Nephron (organoid): ENCODE measurements at regions not wholly inside any gene's neighbourhood (a gene's known extent, or its start where the extent isn't known, plus 50 kb on each side); places are given as distances from the start of the nearest gene placed in this dataset.
"Not testable (repeated sequence)": the region's sequence is repeated elsewhere in the genome, so short reads cannot be mapped to it uniquely, and the experiment has no call there.

ENCODE experiments used
- H3K27ac Mint-ChIP-seq, 3 experiments: 2 replicates each; pipeline ENCODE4 v1.8.0; 2020; ENCODE audit warnings: mixed read lengths in 3 of 3, mild to moderate bottlenecking in 2 of 3, moderate library complexity in 1 of 3
- H3K27me3 Mint-ChIP-seq: 2 replicates; pipeline ENCODE4 v1.8.0; 2021; ENCODE audit warnings: low read depth, mild to moderate bottlenecking, moderate library complexity, mixed read lengths
- H3K36me3 Mint-ChIP-seq: 2 replicates; pipeline ENCODE4 v1.8.0; 2020; ENCODE audit warnings: low read depth, mixed read lengths
- H3K4me1 Mint-ChIP-seq: 2 replicates; pipeline ENCODE4 v1.8.0; 2020; ENCODE audit warnings: mixed read lengths
- H3K4me3 Mint-ChIP-seq, 3 experiments: 2 replicates each; pipeline ENCODE4 v1.8.0; 2020; ENCODE audit warnings: mild to moderate bottlenecking in 3 of 3, mixed read lengths in 3 of 3, moderate library complexity in 2 of 3
- H3K9me3 Mint-ChIP-seq: 2 replicates; pipeline ENCODE4 v1.8.0; 2020; ENCODE audit warnings: mixed read lengths
- TF ChIP-seq, protein P1 (sequence below), 3 experiments: fragments of 200-600 bp; sonication (generic); IDR thresholded peaks; one replicate each; pipeline ENCODE4 v1.5.0; 2021; ENCODE audit warnings: antibody characterized with exemption in 3 of 3; ENCODE audit not compliant: unreplicated experiment in 3 of 3

- TF ChIP-seq, protein P1, sequence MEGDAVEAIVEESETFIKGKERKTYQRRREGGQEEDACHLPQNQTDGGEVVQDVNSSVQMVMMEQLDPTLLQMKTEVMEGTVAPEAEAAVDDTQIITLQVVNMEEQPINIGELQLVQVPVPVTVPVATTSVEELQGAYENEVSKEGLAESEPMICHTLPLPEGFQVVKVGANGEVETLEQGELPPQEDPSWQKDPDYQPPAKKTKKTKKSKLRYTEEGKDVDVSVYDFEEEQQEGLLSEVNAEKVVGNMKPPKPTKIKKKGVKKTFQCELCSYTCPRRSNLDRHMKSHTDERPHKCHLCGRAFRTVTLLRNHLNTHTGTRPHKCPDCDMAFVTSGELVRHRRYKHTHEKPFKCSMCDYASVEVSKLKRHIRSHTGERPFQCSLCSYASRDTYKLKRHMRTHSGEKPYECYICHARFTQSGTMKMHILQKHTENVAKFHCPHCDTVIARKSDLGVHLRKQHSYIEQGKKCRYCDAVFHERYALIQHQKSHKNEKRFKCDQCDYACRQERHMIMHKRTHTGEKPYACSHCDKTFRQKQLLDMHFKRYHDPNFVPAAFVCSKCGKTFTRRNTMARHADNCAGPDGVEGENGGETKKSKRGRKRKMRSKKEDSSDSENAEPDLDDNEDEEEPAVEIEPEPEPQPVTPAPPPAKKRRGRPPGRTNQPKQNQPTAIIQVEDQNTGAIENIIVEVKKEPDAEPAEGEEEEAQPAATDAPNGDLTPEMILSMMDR (IDR thresholded peaks at IDR 0.05; ENCODE audit: unreplicated experiment in 3 of 3): no peak
- peaks cover 7% of the 10 kb centered on the region for H3K9me3 Mint-ChIP-seq
- peaks cover 27% of the 10 kb centered on the region for H3K27me3 Mint-ChIP-seq
- H3K27ac Mint-ChIP-seq: no peak overlapping the region
- H3K4me1 Mint-ChIP-seq: no peaks in the 10 kb centered on the region
- H3K36me3 Mint-ChIP-seq: no peaks in the 10 kb centered on the region
- no peak overlapping the region for H3K4me3 Mint-ChIP-seq
Measured at GRCh38 chr10:7043055-7043653, 367.7 kb downstream of the SFMBT2 start.

DNA sequence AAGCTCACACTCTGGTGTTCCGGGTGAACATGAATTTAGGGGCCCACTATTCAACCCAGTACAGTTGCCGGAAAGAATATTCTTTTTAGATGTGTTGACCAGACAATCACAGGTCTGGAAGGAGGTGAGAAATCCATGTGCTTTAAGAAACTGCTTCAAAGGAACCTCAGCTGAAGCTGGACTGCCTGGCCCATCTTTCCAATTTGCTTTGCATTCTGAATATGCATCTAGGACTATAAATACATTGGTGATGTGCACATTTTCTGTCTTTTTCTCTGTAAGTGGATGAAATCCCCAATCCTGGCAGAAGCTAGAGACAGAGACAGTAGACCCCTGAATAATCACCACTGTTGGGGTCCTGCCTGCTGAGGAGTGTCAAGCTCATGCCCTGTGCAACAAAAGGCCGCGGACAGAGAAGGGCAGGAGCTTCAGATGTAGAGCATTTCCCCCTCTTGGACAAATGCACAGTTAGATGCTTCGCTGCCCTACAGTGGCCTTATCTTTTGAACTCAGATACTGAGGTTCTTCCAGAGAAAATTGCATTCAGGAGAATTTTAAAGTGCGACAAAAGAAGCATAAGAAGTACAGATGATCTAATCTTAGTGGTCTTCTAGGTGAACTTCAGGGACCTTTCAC, 368.3 kb downstream of the SFMBT2 start:
- H3K4me1 Mint-ChIP-seq: no peaks in the 10 kb centered on the region
- TF ChIP-seq, protein P1 (IDR thresholded peaks at IDR 0.05; ENCODE audit: unreplicated experiment in 3 of 3): no peak
- H3K4me3 Mint-ChIP-seq: no peak overlapping the region
- no peak overlapping the region for H3K27ac Mint-ChIP-seq
- H3K27me3 Mint-ChIP-seq: peaks cover 27% of the 10 kb centered on the region
- peaks cover under 1% of the 10 kb centered on the region for H3K9me3 Mint-ChIP-seq
- H3K36me3 Mint-ChIP-seq: no peaks in the 10 kb centered on the region

GRCh38 chr10:7042000-7042399, 368.8 kb downstream of the SFMBT2 start:
- TF ChIP-seq, protein P1 (IDR thresholded peaks at IDR 0.05; ENCODE audit: unreplicated experiment in 3 of 3): no peak
- Mint-ChIP-seq H3K4me1 (no peaks in the 10 kb centered on the region), H3K4me3 (no peak overlapping the region), H3K27me3 (peaks cover 27% of the 10 kb centered on the region), H3K9me3 (no peaks in the 10 kb centered on the region), H3K27ac (no peak overlapping the region), H3K36me3 (no peaks in the 10 kb centered on the region)

- H3K4me3 Mint-ChIP-seq: no peak overlapping the region
- H3K9me3 Mint-ChIP-seq: no peaks in the 10 kb centered on the region
- H3K4me1 Mint-ChIP-seq: no peaks in the 10 kb centered on the region
- TF ChIP-seq, protein P1 (IDR thresholded peaks at IDR 0.05; ENCODE audit: unreplicated experiment in 3 of 3): no peak
- no peak overlapping the region for H3K27ac Mint-ChIP-seq
- H3K36me3 Mint-ChIP-seq: no peaks in the 10 kb centered on the region
- peaks cover 27% of the 10 kb centered on the region for H3K27me3 Mint-ChIP-seq
Measured at GRCh38 chr10:7040681-7041080, 370.2 kb downstream of the SFMBT2 start.

GRCh38 chr10:7039859-7040258, 371.0 kb downstream of the SFMBT2 start:
- Mint-ChIP-seq H3K27ac (no peak overlapping the region), H3K27me3 (peaks cover 27% of the 10 kb centered on the region), H3K36me3 (no peaks in the 10 kb centered on the region), H3K4me3 (no peak overlapping the region), H3K4me1 (no peaks in the 10 kb centered on the region), H3K9me3 (no peaks in the 10 kb centered on the region)
- TF ChIP-seq, protein P1 (IDR thresholded peaks at IDR 0.05; ENCODE audit: unreplicated experiment in 3 of 3): no peak

GRCh38 chr10:7038416-7038815, 372.4 kb downstream of the SFMBT2 start:
- H3K27me3 Mint-ChIP-seq: peaks cover 22% of the 10 kb centered on the region
- no peak overlapping the region for H3K27ac Mint-ChIP-seq
- H3K4me1 Mint-ChIP-seq: no peaks in the 10 kb centered on the region
- TF ChIP-seq, protein P1 (IDR thresholded peaks at IDR 0.05; ENCODE audit: unreplicated experiment in 3 of 3): no peak
- no peaks in the 10 kb centered on the region for H3K9me3 Mint-ChIP-seq
- no peak overlapping the region for H3K4me3 Mint-ChIP-seq
- H3K36me3 Mint-ChIP-seq: no peaks in the 10 kb centered on the region

DNA sequence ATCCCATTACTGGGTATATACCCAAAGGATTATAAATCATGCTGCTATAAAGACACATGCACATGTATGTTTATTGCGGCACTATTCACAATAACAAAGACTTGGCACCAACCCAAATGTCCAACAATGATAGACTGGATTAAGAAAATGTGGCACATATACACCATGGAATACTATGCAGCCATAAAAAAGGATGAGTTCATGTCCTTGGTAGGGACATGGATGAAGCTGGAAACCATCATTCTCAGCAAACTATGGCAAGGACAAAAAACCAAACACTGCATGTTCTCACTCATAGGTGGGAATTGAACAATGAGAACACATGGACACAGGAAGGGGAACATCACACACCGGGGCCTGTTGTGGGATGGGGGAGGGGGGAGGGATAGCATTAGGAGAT, 373.4 kb downstream of the SFMBT2 start:
- H3K9me3 Mint-ChIP-seq, H3K4me3 Mint-ChIP-seq, H3K27ac Mint-ChIP-seq, H3K36me3 Mint-ChIP-seq, H3K4me1 Mint-ChIP-seq: not testable (repeated sequence)
- H3K27me3 Mint-ChIP-seq: peaks cover 15% of the 10 kb centered on the region
